PC-3 (cell line): ENCODE measurements at regions not wholly inside any gene's neighbourhood (a gene's known extent, or its start where the extent isn't known, plus 50 kb on each side); places are given as distances from the start of the nearest gene placed in this dataset.

Experiments used
- CTCF ChIP-seq: fragments of 300-600 bp; sonication (generic); conservative IDR thresholded peaks from 2 replicates; pipeline ENCODE4 v1.5.1; 2017; ENCODE audit warnings: antibody characterized with exemption, low read depth, mild to moderate bottlenecking, low read length
- EZH2 ChIP-seq: fragments of 300-600 bp; sonication (generic); IDR thresholded peaks from one replicate; pipeline ENCODE4 v1.6.1; 2017; ENCODE audit warnings: antibody characterized with exemption, mild to moderate bottlenecking, low read length; ENCODE audit not compliant: unreplicated experiment
- EZH2phosphoT487 ChIP-seq: fragments of 300-600 bp; sonication (generic); IDR thresholded peaks from 2 replicates; pipeline ENCODE4 v1.6.1; 2018; ENCODE audit warnings: mild to moderate bottlenecking, antibody characterized with exemption, low read length, borderline replicate concordance

DNA sequence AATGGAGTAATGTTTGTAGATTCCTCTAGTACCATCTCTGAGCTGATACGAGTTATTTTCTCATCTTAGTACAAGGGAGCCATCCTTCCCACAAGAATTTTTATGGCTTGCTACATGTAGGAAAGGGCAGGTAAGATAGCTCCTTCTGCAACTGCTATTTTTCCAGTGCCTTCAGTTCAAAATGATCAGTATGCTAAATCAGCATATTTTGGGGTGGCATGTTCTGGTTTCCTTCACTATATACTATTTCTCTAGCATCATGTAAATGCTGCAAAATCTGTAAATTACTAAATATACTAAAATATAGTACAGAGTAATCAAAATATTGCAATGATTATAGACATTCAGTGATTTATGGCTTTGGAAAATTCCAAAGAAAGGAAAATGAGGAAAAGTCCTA is 1230.0 kb upstream of the CHAC2 start:
- TF ChIP-seq CTCF (no peak), EZH2 (no peak), EZH2phosphoT487 (no peak)
